ENCODE measurements at regions not wholly inside any gene's neighbourhood (a gene's known extent, or its start where the extent isn't known, plus 50 kb on each side); places are given as distances from the start of the nearest gene placed in this dataset.

DNA sequence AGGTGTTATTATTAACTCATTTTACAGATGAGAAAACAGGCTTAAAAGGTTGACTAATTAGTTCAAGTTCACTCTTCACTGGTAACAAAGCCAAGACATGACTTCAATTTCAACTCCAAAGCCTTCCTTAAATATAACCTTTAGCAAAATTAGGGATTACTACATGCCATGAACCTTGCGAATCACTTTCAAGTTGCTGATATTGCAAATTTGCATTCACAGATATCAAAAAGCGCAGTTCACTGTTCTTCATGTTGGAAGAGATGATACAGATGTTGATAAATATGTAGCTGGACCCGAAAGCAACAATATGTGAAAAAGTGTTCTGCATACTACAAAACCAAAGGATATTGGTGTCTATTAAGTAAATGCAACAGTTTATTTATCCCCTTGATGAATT lies 210.8 kb upstream of the GYPA start:
- TF ChIP-seq, protein P1, sequence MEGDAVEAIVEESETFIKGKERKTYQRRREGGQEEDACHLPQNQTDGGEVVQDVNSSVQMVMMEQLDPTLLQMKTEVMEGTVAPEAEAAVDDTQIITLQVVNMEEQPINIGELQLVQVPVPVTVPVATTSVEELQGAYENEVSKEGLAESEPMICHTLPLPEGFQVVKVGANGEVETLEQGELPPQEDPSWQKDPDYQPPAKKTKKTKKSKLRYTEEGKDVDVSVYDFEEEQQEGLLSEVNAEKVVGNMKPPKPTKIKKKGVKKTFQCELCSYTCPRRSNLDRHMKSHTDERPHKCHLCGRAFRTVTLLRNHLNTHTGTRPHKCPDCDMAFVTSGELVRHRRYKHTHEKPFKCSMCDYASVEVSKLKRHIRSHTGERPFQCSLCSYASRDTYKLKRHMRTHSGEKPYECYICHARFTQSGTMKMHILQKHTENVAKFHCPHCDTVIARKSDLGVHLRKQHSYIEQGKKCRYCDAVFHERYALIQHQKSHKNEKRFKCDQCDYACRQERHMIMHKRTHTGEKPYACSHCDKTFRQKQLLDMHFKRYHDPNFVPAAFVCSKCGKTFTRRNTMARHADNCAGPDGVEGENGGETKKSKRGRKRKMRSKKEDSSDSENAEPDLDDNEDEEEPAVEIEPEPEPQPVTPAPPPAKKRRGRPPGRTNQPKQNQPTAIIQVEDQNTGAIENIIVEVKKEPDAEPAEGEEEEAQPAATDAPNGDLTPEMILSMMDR (IDR thresholded peaks at IDR 0.05), result no peak
- TF ChIP-seq POLR2A (IDR thresholded peaks at IDR 0.05; ENCODE audit: low read length), result no peak
- TF ChIP-seq PBX3 (IDR thresholded peaks at IDR 0.05), result no peak
- TF ChIP-seq ZFP36 (IDR thresholded peaks at IDR 0.05; ENCODE audit: borderline replicate concordance, partially characterized antibody), result no peak
- TF ChIP-seq MAX (IDR thresholded peaks at IDR 0.05), result no peak
- TF ChIP-seq E2F6 (IDR thresholded peaks at IDR 0.05; ENCODE audit: borderline replicate concordance, low read depth), result no peak
- TF ChIP-seq ZNF302 (CRISPR knock-in tag; IDR thresholded peaks at IDR 0.05), result no peak
- no peak for TF ChIP-seq CHD2 (IDR thresholded peaks at IDR 0.05; ENCODE audit: low read length, partially characterized antibody)
- TF ChIP-seq, protein P2, sequence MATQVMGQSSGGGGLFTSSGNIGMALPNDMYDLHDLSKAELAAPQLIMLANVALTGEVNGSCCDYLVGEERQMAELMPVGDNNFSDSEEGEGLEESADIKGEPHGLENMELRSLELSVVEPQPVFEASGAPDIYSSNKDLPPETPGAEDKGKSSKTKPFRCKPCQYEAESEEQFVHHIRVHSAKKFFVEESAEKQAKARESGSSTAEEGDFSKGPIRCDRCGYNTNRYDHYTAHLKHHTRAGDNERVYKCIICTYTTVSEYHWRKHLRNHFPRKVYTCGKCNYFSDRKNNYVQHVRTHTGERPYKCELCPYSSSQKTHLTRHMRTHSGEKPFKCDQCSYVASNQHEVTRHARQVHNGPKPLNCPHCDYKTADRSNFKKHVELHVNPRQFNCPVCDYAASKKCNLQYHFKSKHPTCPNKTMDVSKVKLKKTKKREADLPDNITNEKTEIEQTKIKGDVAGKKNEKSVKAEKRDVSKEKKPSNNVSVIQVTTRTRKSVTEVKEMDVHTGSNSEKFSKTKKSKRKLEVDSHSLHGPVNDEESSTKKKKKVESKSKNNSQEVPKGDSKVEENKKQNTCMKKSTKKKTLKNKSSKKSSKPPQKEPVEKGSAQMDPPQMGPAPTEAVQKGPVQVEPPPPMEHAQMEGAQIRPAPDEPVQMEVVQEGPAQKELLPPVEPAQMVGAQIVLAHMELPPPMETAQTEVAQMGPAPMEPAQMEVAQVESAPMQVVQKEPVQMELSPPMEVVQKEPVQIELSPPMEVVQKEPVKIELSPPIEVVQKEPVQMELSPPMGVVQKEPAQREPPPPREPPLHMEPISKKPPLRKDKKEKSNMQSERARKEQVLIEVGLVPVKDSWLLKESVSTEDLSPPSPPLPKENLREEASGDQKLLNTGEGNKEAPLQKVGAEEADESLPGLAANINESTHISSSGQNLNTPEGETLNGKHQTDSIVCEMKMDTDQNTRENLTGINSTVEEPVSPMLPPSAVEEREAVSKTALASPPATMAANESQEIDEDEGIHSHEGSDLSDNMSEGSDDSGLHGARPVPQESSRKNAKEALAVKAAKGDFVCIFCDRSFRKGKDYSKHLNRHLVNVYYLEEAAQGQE (IDR thresholded peaks at IDR 0.05), result no peak
- TF ChIP-seq RNF2 (IDR thresholded peaks at IDR 0.05; ENCODE audit: borderline replicate concordance, low read depth), result no peak
- no peak for TF ChIP-seq RCOR1 (IDR thresholded peaks at IDR 0.05; ENCODE audit: low read depth, low read length)

Measured in A549 (cell line).